OCI-LY1 (cell line): ENCODE measurements at regions not wholly inside any gene's neighbourhood (a gene's known extent, or its start where the extent isn't known, plus 50 kb on each side); places are given as distances from the start of the nearest gene placed in this dataset.

ENCODE experiments used
- H2AFZ ChIP-seq: fragments of 200-600 bp; sonication (generic), shearing (Covaris generic); 2 replicates; pipeline ENCODE4 v1.6.0; 2014; ENCODE audit warnings: antibody characterized with exemption, mild to moderate bottlenecking, low read length
- H3F3A ChIP-seq: fragments of 200-600 bp; sonication (generic), shearing (Covaris generic); 2 replicates; pipeline ENCODE4 v1.6.0; 2014; ENCODE audit warnings: mild to moderate bottlenecking, antibody characterized with exemption, low read length, moderate library complexity; ENCODE audit not compliant: insufficient read depth
- H3K27ac ChIP-seq: fragments of 200-600 bp; sonication (generic); 2 replicates; pipeline ENCODE4 v1.5.1; 2014; ENCODE audit warnings: low read length, mixed run types, mild to moderate bottlenecking, low read depth; ENCODE audit not compliant: poor library complexity, severe bottlenecking
- H3K27me3 ChIP-seq: fragments of 200-600 bp; sonication (generic); 2 replicates; pipeline ENCODE4 v1.6.0; 2014; ENCODE audit warnings: antibody characterized with exemption, mild to moderate bottlenecking, low read length, moderate library complexity; ENCODE audit not compliant: insufficient read depth
- H3K36me3 ChIP-seq: fragments of 200-600 bp; sonication (generic); 2 replicates; pipeline ENCODE4 v1.6.1; 2014; ENCODE audit warnings: mild to moderate bottlenecking, antibody characterized with exemption, low read length, moderate library complexity, mixed read lengths; ENCODE audit not compliant: insufficient read depth
- H3K4me1 ChIP-seq: fragments of 200-600 bp; sonication (generic); 2 replicates; pipeline ENCODE4 v1.5.1; 2014; ENCODE audit warnings: mild to moderate bottlenecking, low read length, moderate library complexity; ENCODE audit not compliant: insufficient read depth, severe bottlenecking
- H3K4me2 ChIP-seq: fragments of 200-600 bp; sonication (generic), shearing (Covaris generic); 2 replicates; pipeline ENCODE4 v1.6.1; 2014; ENCODE audit warnings: low read length
- H3K4me3 ChIP-seq: fragments of 200-600 bp; sonication (generic); 2 replicates; pipeline ENCODE4 v1.5.1; 2014; ENCODE audit warnings: low read length, low read depth, mild to moderate bottlenecking, mixed read lengths; ENCODE audit not compliant: poor library complexity, severe bottlenecking
- H3K79me2 ChIP-seq: fragments of 200-600 bp; shearing (Covaris generic); 2 replicates; pipeline ENCODE4 v1.6.1; 2016; ENCODE audit warnings: mixed run types, low read length, mixed read lengths; ENCODE audit not compliant: insufficient read depth
- H3K9ac ChIP-seq: fragments of 200-600 bp; sonication (generic), shearing (Covaris generic); 2 replicates; pipeline ENCODE4 v1.6.1; 2014; ENCODE audit warnings: mild to moderate bottlenecking, low read length, mixed read lengths
- H3K9me2 ChIP-seq: fragments of 200-600 bp; sonication (generic), shearing (Covaris generic); 2 replicates; pipeline ENCODE4 v1.6.1; 2014; ENCODE audit warnings: low read depth, mild to moderate bottlenecking, low read length, mixed read lengths
- H3K9me3 ChIP-seq: fragments of 200-600 bp; shearing (Covaris generic); 2 replicates; pipeline ENCODE4 v1.6.1; 2014; ENCODE audit warnings: low read length, mixed read lengths
- H4K20me1 ChIP-seq: fragments of 200-600 bp; sonication (generic), shearing (Covaris generic); 2 replicates; pipeline ENCODE4 v1.6.0; 2016; ENCODE audit warnings: mild to moderate bottlenecking, low read length; ENCODE audit not compliant: insufficient read depth
- EZH2 ChIP-seq: fragments of 200-600 bp; sonication (generic), shearing (Covaris generic); IDR thresholded peaks from 2 replicates; pipeline ENCODE4 v1.8.0; 2017; ENCODE audit warnings: borderline replicate concordance, mixed run types, mild to moderate bottlenecking, antibody characterized with exemption, low read length, moderate library complexity, mixed read lengths
- TF ChIP-seq, protein P1 (sequence below): fragments of 200-600 bp; sonication (generic), shearing (Covaris generic); IDR thresholded peaks from 2 replicates; pipeline ENCODE4 v1.5.1; 2017; ENCODE audit warnings: mild to moderate bottlenecking, antibody characterized with exemption, low read length, moderate library complexity, mixed read lengths

- H3F3A ChIP-seq = no peaks in the 10 kb centered on the region
- no peaks in the 10 kb centered on the region for H3K9me2 ChIP-seq
- no peak overlapping the region for H3K4me3 ChIP-seq
- no peaks in the 10 kb centered on the region for H3K36me3 ChIP-seq
- H3K27me3 ChIP-seq = peaks cover 10% of the 10 kb centered on the region; the same call in 1 of the 2 replicates
- no peaks in the 10 kb centered on the region for H4K20me1 ChIP-seq
- H3K4me2 ChIP-seq = no peak overlapping the region
- no peak overlapping the region for H2AFZ ChIP-seq
- H3K79me2 ChIP-seq = no peaks in the 10 kb centered on the region
- H3K27ac ChIP-seq = no peak overlapping the region
- no peak overlapping the region for H3K9ac ChIP-seq
- TF ChIP-seq EZH2 = no peak
- TF ChIP-seq, protein P1, sequence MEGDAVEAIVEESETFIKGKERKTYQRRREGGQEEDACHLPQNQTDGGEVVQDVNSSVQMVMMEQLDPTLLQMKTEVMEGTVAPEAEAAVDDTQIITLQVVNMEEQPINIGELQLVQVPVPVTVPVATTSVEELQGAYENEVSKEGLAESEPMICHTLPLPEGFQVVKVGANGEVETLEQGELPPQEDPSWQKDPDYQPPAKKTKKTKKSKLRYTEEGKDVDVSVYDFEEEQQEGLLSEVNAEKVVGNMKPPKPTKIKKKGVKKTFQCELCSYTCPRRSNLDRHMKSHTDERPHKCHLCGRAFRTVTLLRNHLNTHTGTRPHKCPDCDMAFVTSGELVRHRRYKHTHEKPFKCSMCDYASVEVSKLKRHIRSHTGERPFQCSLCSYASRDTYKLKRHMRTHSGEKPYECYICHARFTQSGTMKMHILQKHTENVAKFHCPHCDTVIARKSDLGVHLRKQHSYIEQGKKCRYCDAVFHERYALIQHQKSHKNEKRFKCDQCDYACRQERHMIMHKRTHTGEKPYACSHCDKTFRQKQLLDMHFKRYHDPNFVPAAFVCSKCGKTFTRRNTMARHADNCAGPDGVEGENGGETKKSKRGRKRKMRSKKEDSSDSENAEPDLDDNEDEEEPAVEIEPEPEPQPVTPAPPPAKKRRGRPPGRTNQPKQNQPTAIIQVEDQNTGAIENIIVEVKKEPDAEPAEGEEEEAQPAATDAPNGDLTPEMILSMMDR = no peak
- H3K9me3 ChIP-seq = no peaks in the 10 kb centered on the region
- H3K4me1 ChIP-seq = no peaks in the 10 kb centered on the region
Measured at GRCh38 chr6:43849844-43850243, 79.8 kb downstream of the VEGFA start.

GRCh38 chr6:43848671-43849391 is 78.8 kb downstream of the VEGFA start:
- Histone ChIP-seq H2AFZ (no peak overlapping the region), H3F3A (no peaks in the 10 kb centered on the region), H3K9ac (no peak overlapping the region), H3K4me2 (no peak overlapping the region), H3K27ac (no peak overlapping the region), H3K4me3 (no peak overlapping the region), H3K9me3 (no peaks in the 10 kb centered on the region), H3K4me1 (no peaks in the 10 kb centered on the region), H3K79me2 (no peaks in the 10 kb centered on the region), H3K36me3 (no peaks in the 10 kb centered on the region), H4K20me1 (no peaks in the 10 kb centered on the region), H3K27me3 (peaks cover 10% of the 10 kb centered on the region; the same call in 1 of the 2 replicates), H3K9me2 (no peaks in the 10 kb centered on the region)
- TF ChIP-seq, protein P1 = no peak
- TF ChIP-seq EZH2 = no peak

DNA sequence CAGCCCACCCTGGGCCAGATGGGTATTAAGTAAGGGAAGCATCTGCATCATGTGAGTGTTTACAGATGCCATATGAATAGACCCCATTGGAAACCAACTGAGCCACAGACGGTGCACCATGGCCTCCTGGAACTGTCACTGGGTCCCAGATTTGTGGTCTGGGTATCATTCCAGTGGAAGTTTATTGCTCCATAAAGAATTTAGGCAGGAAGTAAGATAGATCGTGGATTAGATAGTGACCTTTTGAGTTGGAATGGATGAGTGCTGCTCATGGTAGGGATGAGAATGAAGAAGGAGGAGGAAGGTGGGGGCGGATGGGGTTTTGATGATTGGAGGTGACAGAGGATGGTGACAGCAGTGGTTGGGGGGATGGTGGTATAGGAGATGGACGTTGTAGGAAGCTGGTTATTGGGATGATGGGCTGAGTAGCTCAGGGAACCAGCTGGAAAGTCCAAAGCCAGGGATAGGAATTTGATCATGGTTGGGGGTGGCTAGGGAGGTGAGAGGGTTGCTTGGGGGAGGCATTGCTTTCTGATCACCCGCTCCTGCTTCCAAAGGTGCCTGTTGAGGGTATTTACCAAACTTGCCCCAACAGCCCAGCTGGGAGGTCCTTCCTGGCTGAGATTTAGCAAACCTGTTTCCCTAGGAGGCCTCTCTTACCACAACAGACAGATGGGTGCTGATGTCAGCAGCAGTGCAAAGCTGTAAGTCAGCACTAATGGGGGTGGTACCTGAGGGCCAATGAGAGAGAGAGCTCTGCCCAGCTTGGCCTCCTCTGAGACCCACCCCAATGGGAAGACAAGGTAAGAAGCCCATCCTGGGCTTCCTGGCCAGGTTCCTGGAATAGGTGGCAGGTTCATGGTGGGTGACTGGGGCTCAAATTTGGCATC is 78.0 kb downstream of the VEGFA start:
- Histone ChIP-seq H3K27ac (no peak overlapping the region), H3K4me3 (no peak overlapping the region), H3K9me3 (no peaks in the 10 kb centered on the region), H4K20me1 (no peaks in the 10 kb centered on the region), H3K9ac (no peak overlapping the region), H3K9me2 (no peaks in the 10 kb centered on the region), H3K36me3 (no peaks in the 10 kb centered on the region), H3F3A (no peaks in the 10 kb centered on the region), H2AFZ (no peak overlapping the region), H3K4me2 (no peak overlapping the region), H3K4me1 (no peaks in the 10 kb centered on the region), H3K79me2 (no peaks in the 10 kb centered on the region), H3K27me3 (peaks cover 5% of the 10 kb centered on the region; the same call in 1 of the 2 replicates)
- TF ChIP-seq, protein P1 = no peak
- TF ChIP-seq EZH2 = no peak
